ENCODE measurements at regions not wholly inside any gene's neighbourhood (a gene's known extent, or its start where the extent isn't known, plus 50 kb on each side); places are given as distances from the start of the nearest gene placed in this dataset.

GRCh38 chr6:53974941-53975340, 136.3 kb upstream of the MLIP start:
- ATAC-seq (replicated peaks) (no peak), DNase-seq (no peak)
- Mint-ChIP-seq H3K9me3 (no peaks in the 10 kb centered on the region), H3K4me1 (no peaks in the 10 kb centered on the region), H3K27me3 (peaks cover 6 to 7% of the 10 kb centered on the region in 2 donors), H3K27ac (no peak overlapping the region), H3K36me3 (no peaks in the 10 kb centered on the region), H3K4me3 (no peak overlapping the region)

DNA sequence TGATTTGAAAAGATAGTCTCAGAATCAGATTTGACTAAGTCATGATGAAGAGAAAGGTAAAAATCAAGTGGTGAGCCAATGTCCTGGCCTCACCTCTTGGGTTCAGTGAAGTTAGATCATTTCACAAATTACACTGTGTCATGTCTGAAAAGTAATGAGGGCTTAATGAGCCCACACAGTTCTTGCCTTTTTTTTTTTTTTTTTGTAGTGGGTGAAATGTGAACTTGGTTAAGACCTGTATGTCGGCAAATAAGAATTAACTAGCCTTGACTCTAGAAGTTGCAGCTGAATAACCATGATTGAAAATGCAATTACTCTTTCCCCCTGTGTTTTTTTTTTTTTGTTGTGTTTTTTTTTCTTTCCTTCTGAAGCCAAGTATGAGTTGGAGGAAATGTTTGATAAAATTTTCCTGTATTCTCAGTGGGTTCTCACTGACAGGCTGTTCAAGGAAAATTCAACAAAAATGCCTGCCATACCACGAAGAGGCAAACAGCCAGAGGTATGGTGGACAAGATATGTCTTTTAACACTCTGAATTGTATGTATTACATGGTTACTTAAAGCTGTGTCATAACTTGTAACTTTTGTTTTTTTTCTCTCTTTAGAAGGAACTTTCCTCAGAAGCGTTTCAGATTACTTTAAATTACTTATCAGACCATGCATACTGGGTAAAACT, 135.2 kb upstream of the MLIP start:
- Mint-ChIP-seq H3K36me3 (no peaks in the 10 kb centered on the region), H3K4me1 (no peaks in the 10 kb centered on the region), H3K9me3 (no peaks in the 10 kb centered on the region), H3K27ac (no peak overlapping the region), H3K27me3 (peaks cover 6 to 7% of the 10 kb centered on the region in 2 donors), H3K4me3 (no peak overlapping the region)
- ATAC-seq (replicated peaks) (no peak), DNase-seq (no peak)

DNA sequence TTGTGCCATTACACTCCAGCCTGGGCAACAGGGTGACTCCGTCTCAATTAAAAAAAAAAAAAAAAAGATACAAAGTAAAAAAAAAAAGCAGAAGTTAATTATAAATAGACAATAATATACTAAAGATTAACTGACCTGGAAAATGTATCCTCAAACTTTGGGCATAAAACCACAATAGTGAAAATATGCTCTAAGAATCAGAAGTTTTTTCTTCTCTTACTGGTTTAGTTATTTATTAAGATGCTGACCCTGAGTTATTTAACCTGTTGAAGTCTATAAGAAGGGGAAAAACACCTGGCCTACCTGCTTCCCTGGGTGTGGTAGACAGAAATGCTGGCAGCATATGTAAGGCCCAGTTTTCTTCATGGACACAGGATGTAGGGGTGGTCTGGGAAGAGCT, 133.7 kb upstream of the MLIP start:
- no peaks in the 10 kb centered on the region for H3K4me1 Mint-ChIP-seq
- no peaks in the 10 kb centered on the region for H3K9me3 Mint-ChIP-seq
- no peak overlapping the region for H3K27ac Mint-ChIP-seq
- no peak overlapping the region for H3K4me3 Mint-ChIP-seq
- DNase-seq (no peak), ATAC-seq (replicated peaks) (no peak)
- H3K27me3 Mint-ChIP-seq = peaks cover 0 to 7% of the 10 kb centered on the region in 2 donors
- no peaks in the 10 kb centered on the region for H3K36me3 Mint-ChIP-seq

- DNase-seq = no peak
- peaks cover 0 to 7% of the 10 kb centered on the region in 2 donors for H3K27me3 Mint-ChIP-seq
- no peaks in the 10 kb centered on the region for H3K9me3 Mint-ChIP-seq
- H3K4me3 Mint-ChIP-seq = no peak overlapping the region
- H3K36me3 Mint-ChIP-seq = no peaks in the 10 kb centered on the region
- ATAC-seq (replicated peaks) = no peak
- no peaks in the 10 kb centered on the region for H3K4me1 Mint-ChIP-seq
- no peak overlapping the region for H3K27ac Mint-ChIP-seq
Measured at GRCh38 chr6:53979468-53980067, 131.7 kb upstream of the MLIP start.

DNA sequence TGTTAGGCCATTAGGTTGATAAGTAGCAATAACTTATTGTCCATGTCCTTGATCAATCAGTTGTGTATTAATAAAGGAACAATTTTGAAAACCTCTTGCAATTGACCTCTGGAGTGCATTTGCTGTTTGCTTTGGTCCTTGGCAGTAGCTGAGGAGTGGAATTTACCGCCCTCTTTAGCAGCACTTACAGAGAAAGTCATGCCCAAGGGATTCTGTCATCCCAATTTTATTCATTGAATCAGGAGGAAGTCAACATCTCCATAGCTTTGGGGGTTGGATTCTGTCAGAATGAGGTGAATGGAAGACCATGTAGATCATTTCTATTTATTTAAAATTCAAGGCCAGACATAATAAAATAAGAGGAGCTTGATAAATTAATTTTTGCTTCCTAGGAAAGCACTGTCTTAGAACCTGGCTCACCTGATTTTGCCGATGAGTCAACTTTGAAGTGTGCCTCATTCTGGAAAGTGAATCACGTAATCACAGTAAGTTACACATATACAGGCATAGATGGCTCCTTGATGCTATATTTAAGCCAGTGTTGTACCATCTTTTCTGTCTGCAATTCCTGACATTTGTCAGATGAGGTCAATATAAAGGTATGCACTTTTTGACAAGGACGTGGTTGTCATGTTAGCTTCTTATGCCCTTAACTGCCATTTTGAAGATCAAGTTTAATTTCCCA, 128.7 kb upstream of the MLIP start:
- Mint-ChIP-seq H3K27me3 (peaks cover 3 to 14% of the 10 kb centered on the region in 2 donors), H3K4me1 (no peaks in the 10 kb centered on the region), H3K9me3 (no peaks in the 10 kb centered on the region), H3K27ac (no peak overlapping the region), H3K36me3 (no peaks in the 10 kb centered on the region), H3K4me3 (no peak overlapping the region)
- DNase-seq (no peak), ATAC-seq (replicated peaks) (no peak)

GRCh38 chr6:53983301-53983700, 127.9 kb upstream of the MLIP start:
- no peak overlapping the region for H3K27ac Mint-ChIP-seq
- ATAC-seq (replicated peaks) (no peak), DNase-seq (no peak)
- no peaks in the 10 kb centered on the region for H3K9me3 Mint-ChIP-seq
- no peak overlapping the region for H3K4me3 Mint-ChIP-seq
- H3K27me3 Mint-ChIP-seq = peaks cover 6 to 14% of the 10 kb centered on the region in 2 donors
- H3K36me3 Mint-ChIP-seq = no peaks in the 10 kb centered on the region
- no peaks in the 10 kb centered on the region for H3K4me1 Mint-ChIP-seq

DNA sequence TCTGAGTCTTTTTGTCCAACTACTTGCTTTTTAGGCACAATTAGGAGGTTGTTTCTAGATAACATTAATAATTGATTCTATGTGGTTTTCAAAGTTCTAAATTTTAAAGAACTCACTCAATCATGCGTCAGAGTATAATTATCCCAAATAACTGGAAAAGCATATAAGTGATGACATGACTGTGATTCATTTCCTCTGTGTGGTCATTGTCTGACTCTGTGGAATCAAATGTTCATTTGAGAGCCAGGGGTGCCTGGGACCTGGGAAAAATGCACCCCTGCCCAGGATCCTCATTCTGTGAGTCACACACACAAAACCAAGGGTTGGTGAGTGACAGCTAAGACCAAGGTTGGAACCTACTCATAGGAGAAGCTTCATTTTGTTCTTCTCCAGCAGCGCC, 127.1 kb upstream of the MLIP start:
- Mint-ChIP-seq H3K4me1 (no peaks in the 10 kb centered on the region), H3K4me3 (no peak overlapping the region), H3K9me3 (no peaks in the 10 kb centered on the region), H3K36me3 (no peaks in the 10 kb centered on the region), H3K27me3 (peaks cover 6 to 14% of the 10 kb centered on the region in 2 donors), H3K27ac (no peak overlapping the region)
- ATAC-seq (replicated peaks) (no peak), DNase-seq (no peak)

DNA sequence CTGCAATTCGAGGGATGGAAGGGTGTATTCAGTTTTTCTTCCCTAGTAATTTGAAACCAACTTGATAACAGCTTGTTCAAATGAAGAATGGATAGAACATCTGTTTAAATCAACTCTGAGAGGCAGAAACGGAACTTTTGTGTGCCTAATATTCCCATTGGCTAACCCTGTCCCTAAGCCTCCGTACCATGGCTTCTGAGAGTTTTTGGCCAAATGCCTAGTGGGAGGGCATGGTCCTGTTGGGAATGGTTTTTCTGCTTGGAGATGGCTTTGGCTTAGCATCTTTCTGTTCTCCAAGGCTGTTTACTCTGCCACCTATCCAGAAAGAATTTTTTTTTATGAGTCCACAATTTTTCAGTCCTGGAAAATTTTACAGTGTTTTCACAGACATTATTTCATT, 126.7 kb upstream of the MLIP start:
- Mint-ChIP-seq H3K27me3 (peaks cover 4 to 14% of the 10 kb centered on the region in 2 donors), H3K27ac (no peak overlapping the region), H3K36me3 (no peaks in the 10 kb centered on the region), H3K4me3 (no peak overlapping the region), H3K9me3 (no peaks in the 10 kb centered on the region), H3K4me1 (no peaks in the 10 kb centered on the region)
- ATAC-seq (replicated peaks) (no peak), DNase-seq (no peak)

GRCh38 chr6:53985366-53985765, 125.9 kb upstream of the MLIP start:
- Mint-ChIP-seq H3K27ac (no peak overlapping the region), H3K27me3 (peaks cover 4 to 14% of the 10 kb centered on the region in 2 donors), H3K4me3 (no peak overlapping the region), H3K9me3 (no peaks in the 10 kb centered on the region), H3K4me1 (no peaks in the 10 kb centered on the region), H3K36me3 (no peaks in the 10 kb centered on the region)
- DNase-seq (no peak), ATAC-seq (replicated peaks) (no peak)

DNA sequence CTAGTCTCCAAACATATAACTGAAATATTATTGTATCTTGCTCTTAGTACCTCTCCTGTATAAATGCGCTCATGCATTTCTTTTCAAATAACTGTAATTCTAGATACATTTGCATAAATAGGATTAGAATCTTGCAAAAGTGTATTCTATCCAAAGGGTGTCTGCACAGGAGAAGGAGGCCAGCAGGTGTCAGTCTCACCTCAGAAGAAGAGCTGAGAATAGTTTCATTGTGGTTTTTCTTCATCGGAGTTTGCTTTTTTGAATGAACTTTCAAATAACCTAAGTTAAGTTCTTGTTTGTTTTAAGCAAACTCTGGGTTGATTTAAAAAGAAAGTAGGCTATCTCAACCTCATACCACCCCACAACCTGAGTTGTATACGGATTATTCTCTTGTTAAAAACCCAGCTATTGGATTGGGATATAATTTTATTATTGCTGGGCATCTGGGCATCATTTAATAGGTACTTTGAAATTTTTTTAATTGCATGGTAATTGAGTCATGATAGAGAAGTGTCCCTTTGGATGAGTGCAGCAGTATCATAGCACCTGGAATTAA, 125.0 kb upstream of the MLIP start:
- DNase-seq = no peak
- no peaks in the 10 kb centered on the region for H3K36me3 Mint-ChIP-seq
- H3K4me3 Mint-ChIP-seq = no peak overlapping the region

DNA sequence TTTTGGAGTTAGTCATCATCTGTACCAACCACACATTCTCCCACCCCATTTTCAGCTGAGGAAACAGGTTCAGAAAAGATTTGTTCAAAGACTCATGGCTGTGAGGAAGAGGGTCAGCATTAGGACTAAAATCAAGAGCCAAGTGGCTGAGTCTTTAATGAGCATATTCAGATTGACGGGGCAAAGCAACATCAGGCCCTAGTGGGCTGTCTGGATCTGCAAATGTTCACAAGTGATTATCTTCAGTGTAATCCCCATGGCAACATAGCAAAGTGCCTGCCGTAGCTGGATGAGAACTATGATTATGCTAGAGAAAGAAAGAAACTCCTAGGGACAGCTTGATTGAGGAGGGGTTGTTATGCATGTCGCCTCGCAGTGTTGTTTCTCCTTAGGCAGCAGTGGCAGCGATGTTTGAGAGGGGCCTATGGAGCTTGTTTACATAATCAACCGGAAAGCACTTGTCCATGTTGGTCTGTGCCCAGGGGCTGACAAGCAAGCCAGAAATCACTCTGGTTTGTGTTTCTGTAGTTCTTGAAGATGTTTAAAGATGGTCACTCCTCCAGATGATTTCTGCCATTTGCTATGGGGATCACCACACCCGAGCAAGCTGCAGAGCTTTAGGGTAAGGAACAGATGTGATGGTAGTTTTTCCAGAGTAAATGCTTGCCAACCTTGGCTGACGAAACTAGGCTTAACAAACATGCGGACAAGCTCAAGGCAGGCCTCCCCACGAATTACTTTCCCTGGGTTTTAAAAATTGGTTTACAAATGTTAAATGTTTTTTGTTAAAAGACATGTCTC, 124.3 kb upstream of the MLIP start:
- H3K4me1 Mint-ChIP-seq = no peaks in the 10 kb centered on the region
- ATAC-seq (replicated peaks) = no peak
- DNase-seq = no peak
- no peaks in the 10 kb centered on the region for H3K36me3 Mint-ChIP-seq
- H3K4me3 Mint-ChIP-seq = no peak overlapping the region
- H3K9me3 Mint-ChIP-seq = peaks cover 3% of the 10 kb centered on the region in 2 donors
- H3K27ac Mint-ChIP-seq = no peak overlapping the region
- H3K27me3 Mint-ChIP-seq = peaks cover 4 to 14% of the 10 kb centered on the region in 2 donors

More for the DNA sequence above, 125.0 kb upstream of the MLIP start:
- peak; percentile 43 to 53 for ATAC-seq (replicated peaks)
- H3K9me3 Mint-ChIP-seq = peaks cover 0 to 3% of the 10 kb centered on the region in 2 donors
- H3K4me1 Mint-ChIP-seq = no peaks in the 10 kb centered on the region
- no peak overlapping the region for H3K27ac Mint-ChIP-seq
- peaks cover 4 to 14% of the 10 kb centered on the region in 2 donors for H3K27me3 Mint-ChIP-seq

DNA sequence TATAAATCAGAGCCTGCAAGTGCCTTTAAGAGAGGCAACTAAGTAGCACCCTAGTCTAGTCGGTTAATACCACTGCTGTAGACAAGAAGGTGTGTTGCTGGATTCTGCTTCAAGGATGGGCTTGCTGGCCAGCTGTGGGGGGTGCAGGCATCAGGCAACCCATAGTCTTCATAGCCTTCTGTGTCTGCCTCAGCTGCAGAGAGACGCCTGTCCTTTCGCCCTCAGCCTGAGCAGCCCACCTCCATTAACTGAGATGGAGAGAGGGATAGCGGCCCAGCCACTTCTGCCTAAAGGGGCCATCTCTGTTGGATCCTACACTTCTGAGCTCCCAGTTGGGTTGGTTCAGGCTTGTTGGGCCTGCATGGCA, 123.7 kb upstream of the MLIP start:
- Mint-ChIP-seq H3K4me3 (no peak overlapping the region), H3K27ac (no peak overlapping the region), H3K4me1 (no peaks in the 10 kb centered on the region), H3K27me3 (peaks cover 4 to 14% of the 10 kb centered on the region in 2 donors), H3K36me3 (no peaks in the 10 kb centered on the region), H3K9me3 (peaks cover 3 to 5% of the 10 kb centered on the region in 2 donors)
- ATAC-seq (replicated peaks) (no peak), DNase-seq (no peak)

- Mint-ChIP-seq H3K9me3 (peaks cover 3 to 5% of the 10 kb centered on the region in 2 donors), H3K4me1 (no peaks in the 10 kb centered on the region), H3K27ac (no peak overlapping the region), H3K4me3 (no peak overlapping the region), H3K27me3 (peaks cover 4 to 14% of the 10 kb centered on the region in 2 donors), H3K36me3 (no peaks in the 10 kb centered on the region)
- ATAC-seq (replicated peaks) (no peak), DNase-seq (no peak)
Measured at GRCh38 chr6:53989504-53989903, 121.7 kb upstream of the MLIP start.

DNA sequence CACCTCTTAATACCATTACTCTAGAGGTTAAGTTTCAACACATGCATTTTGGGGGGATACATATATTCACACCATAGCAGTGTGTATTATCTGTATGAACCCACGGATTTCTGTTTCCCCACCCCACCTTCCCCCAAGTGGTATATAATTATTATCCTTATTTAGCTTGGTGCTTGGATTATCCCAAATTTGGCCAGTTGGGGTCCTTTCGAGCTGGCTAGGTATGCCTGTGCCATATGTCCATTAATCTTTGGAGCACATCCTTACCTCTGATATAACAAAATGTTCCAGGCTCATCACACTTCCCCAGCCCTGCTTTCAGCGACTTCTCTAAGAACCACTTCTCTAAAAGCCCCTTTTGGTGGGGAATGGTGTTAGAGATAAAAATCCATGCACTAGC, 118.7 kb upstream of the MLIP start:
- DNase-seq = no peak
- peaks cover 3 to 5% of the 10 kb centered on the region in 2 donors for H3K9me3 Mint-ChIP-seq
- no peaks in the 10 kb centered on the region for H3K36me3 Mint-ChIP-seq
- no peaks in the 10 kb centered on the region for H3K4me1 Mint-ChIP-seq
- no peak for ATAC-seq (replicated peaks)
- peaks cover 0 to 4% of the 10 kb centered on the region in 2 donors for H3K27me3 Mint-ChIP-seq
- H3K27ac Mint-ChIP-seq = no peak overlapping the region
- H3K4me3 Mint-ChIP-seq = no peak overlapping the region

All from stimulated activated naive B cell treated with anti-CD40 and anti-IgM and Interleukin-4, amounts not matched to agents 10 μg/mL and 1 μg/mL and 100 μg/mL, for 72 hours (primary cell).